ENCODE measurements at regions not wholly inside any gene's neighbourhood (a gene's known extent, or its start where the extent isn't known, plus 50 kb on each side); places are given as distances from the start of the nearest gene placed in this dataset.

DNA sequence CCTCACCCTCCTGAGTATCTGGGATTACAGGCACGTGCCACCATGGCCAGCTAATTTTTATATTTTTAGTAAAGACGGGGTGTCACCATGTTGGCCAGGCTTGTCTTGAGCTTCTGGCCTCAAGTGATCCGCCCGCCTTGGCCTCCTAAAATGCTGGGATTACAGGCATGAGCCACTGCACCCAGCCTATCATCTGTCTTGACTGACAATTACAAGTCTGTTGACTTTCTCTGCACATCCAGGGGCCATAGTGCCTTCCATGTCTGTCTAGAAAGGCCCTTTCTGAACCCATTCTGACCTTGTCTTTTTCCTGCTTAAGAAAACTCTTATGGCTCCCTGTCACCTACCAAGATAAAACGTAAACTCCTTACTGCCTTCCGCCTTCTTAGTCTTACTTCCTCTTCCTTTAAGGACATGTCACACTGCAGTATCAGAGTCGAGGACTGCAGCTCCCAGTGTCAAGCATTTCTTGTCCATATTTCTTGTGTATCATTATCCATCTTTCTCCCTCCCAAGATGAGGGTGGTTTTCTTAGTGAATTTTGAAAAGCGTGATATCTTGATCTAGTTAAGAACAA is 49.9 kb upstream of the SHB start:
- no peak overlapping the region for H3K4ac ChIP-seq (replicated peaks; ENCODE audit: insufficient read length, low read depth, low read length)
- 87% methylated on average over 8 of the region's 8 CpGs; no CpG with 5 or more reads in 1 of the 2 experiments for WGBS, 2 experiments (ENCODE audit: extremely low coverage in 1 of 2, insufficient coverage in 1 of 2, insufficient read length in 1 of 2, insufficient replicate concordance in 2 of 2, low coverage in 1 of 2, low lambda C conversion rate in 2 of 2, missing lambda C conversion rate in 1 of 2)
- H3K23ac ChIP-seq (ENCODE audit: insufficient read length), result no peak overlapping the region
- FAIRE-seq (no peak), DNase-seq (ENCODE audit: low read depth in 1 of 2, low spot score in 2 of 2) (no peak)
- H2BK15ac ChIP-seq (ENCODE audit: low read length), result no peak overlapping the region
- TF ChIP-seq KDM5A (IDR thresholded peaks at IDR 0.05; ENCODE audit: low read length) (no peak), GTF2F1 (IDR thresholded peaks at IDR 0.05; ENCODE audit: borderline replicate concordance, low read depth, low read length) (no peak), CHD2 (IDR thresholded peaks at IDR 0.05; ENCODE audit: low read length) (no peak), CHD1 (IDR thresholded peaks at IDR 0.05; ENCODE audit: low read depth, low read length) (no peak), TAF1 (IDR thresholded peaks at IDR 0.05; ENCODE audit: low read depth, low read length) (no peak)
- H3K23me2 ChIP-seq (ENCODE audit: low read depth, low read length), result no peaks in the 10 kb centered on the region; the same call in 1 of the 2 replicates
- no peak overlapping the region for H4K8ac ChIP-seq (ENCODE audit: extremely low read depth, insufficient read depth, low read length)
- H3K18ac ChIP-seq (ENCODE audit: extremely low read depth, low read length), result no peak overlapping the region
- no peak overlapping the region for H3K9ac ChIP-seq (replicated peaks in 1 of 4; ENCODE audit: extremely low read depth in 1 of 4, low read depth in 3 of 4, low read length in 3 of 4)
- H2BK20ac ChIP-seq (ENCODE audit: low read length), result no peak overlapping the region
- H2BK120ac ChIP-seq (replicated peaks; ENCODE audit: low read depth, low read length), result no peak overlapping the region
- no peak overlapping the region for H2BK5ac ChIP-seq (ENCODE audit: low read depth, low read length)
- no peak overlapping the region for H2AFZ ChIP-seq (ENCODE audit: low read length)
- no peaks in the 10 kb centered on the region for H3K79me2 ChIP-seq (ENCODE audit: control insufficient read depth in 1 of 2, insufficient read depth in 2 of 2, low read length in 2 of 2)
- ChIA-PET CTCF (ENCODE audit: partially characterized antibody) (interaction anchor here (1.1 to 2.6 kb wide), 5 partner anchors 11 to 243 kb away, joined by 3 to 9 read pairs (median 3); no protein-coding TSS in a partner anchor), POLR2A (ENCODE audit: partially characterized antibody) (no interaction called here)
- H3K36me3 ChIP-seq (ENCODE audit: control insufficient read depth in 2 of 4, insufficient read depth in 4 of 4, low read length in 3 of 4), result no peaks in the 10 kb centered on the region
- H3K56ac ChIP-seq (replicated peaks; ENCODE audit: insufficient read length, low read depth, low read length), result no peak overlapping the region
- no peak overlapping the region for H2AK5ac ChIP-seq (ENCODE audit: low read depth, low read length)
- no peak overlapping the region for H3K4me3 ChIP-seq (ENCODE audit: extremely low read depth in 1 of 4, insufficient read depth in 2 of 4, low read depth in 3 of 4, low read length in 4 of 4)
- H2BK12ac ChIP-seq (ENCODE audit: low read depth, low read length), result no peak overlapping the region
- no peaks in the 10 kb centered on the region for H4K20me1 ChIP-seq (replicated peaks in 1 of 2; ENCODE audit: control insufficient read depth in 1 of 2, insufficient read depth in 2 of 2, low read length in 2 of 2)
- H3K79me1 ChIP-seq (ENCODE audit: low read depth, low read length), result no peaks in the 10 kb centered on the region
- no peak overlapping the region for H3K14ac ChIP-seq (ENCODE audit: insufficient read length)
- no peak overlapping the region for H4K91ac ChIP-seq (replicated peaks; ENCODE audit: insufficient read length, low read length)
- H3K4me1 ChIP-seq (replicated peaks in 1 of 4; ENCODE audit: control insufficient read depth in 3 of 4, insufficient read depth in 4 of 4, low read length in 3 of 4), result no peaks in the 10 kb centered on the region
- H4K5ac ChIP-seq (ENCODE audit: insufficient read length, low read depth, low read length), result no peak overlapping the region
- no peaks in the 10 kb centered on the region; a peak in 1 of 7 replicates for H3K27me3 ChIP-seq (replicated peaks in 1 of 4; ENCODE audit: control insufficient read depth in 3 of 4, extremely low read depth in 1 of 4, insufficient read depth in 3 of 4, low read length in 3 of 4)
- H3K9me3 ChIP-seq (ENCODE audit: insufficient read depth in 2 of 2, low read depth in 1 of 2, low read length in 1 of 2), result no peaks in the 10 kb centered on the region
- no peak overlapping the region for H3K27ac ChIP-seq (ENCODE audit: low read depth, low read length)
- no peak overlapping the region for H3K4me2 ChIP-seq (ENCODE audit: insufficient read depth in 1 of 2, low read depth in 2 of 2, low read length in 2 of 2)

Data from H1 (cell line).